DOHH2 (cell line): ENCODE measurements at regions not wholly inside any gene's neighbourhood (a gene's known extent, or its start where the extent isn't known, plus 50 kb on each side); places are given as distances from the start of the nearest gene placed in this dataset.

ENCODE experiments used
- H3F3A ChIP-seq: fragments of 200-600 bp; sonication (generic), shearing (Covaris generic); 2 replicates; pipeline ENCODE4 v1.6.0; 2016; ENCODE audit warnings: antibody characterized with exemption, mild to moderate bottlenecking; ENCODE audit not compliant: control insufficient read depth, insufficient read depth
- H3K27ac ChIP-seq: fragments of 200-600 bp; sonication (generic); 2 replicates; pipeline ENCODE4 v1.5.1; 2014; ENCODE audit warnings: low read depth, mild to moderate bottlenecking, low read length, moderate library complexity
- H3K27me3 ChIP-seq: fragments of 200-600 bp; sonication (generic); 2 replicates; pipeline ENCODE4 v1.6.1; 2014; ENCODE audit warnings: mild to moderate bottlenecking, low read length, mixed read lengths; ENCODE audit not compliant: control insufficient read depth
- H3K36me3 ChIP-seq: fragments of 200-600 bp; sonication (generic); 2 replicates; pipeline ENCODE4 v1.6.1; 2014; ENCODE audit warnings: mild to moderate bottlenecking, low read length, moderate library complexity, mixed read lengths; ENCODE audit not compliant: control insufficient read depth
- H3K4me1 ChIP-seq: fragments of 200-600 bp; sonication (generic); 2 replicates; pipeline ENCODE4 v1.6.1; 2014; ENCODE audit warnings: mild to moderate bottlenecking, low read length, mixed read lengths; ENCODE audit not compliant: control insufficient read depth
- H3K4me2 ChIP-seq: fragments of 200-600 bp; sonication (generic); 2 replicates; pipeline ENCODE4 v1.6.0; 2014; ENCODE audit warnings: mild to moderate bottlenecking, low read length, moderate library complexity
- H3K4me3 ChIP-seq: fragments of 200-600 bp; sonication (generic); 2 replicates; pipeline ENCODE4 v1.5.1; 2014; ENCODE audit warnings: mild to moderate bottlenecking, low read length, mixed read lengths
- H3K79me2 ChIP-seq: fragments of 200-600 bp; sonication (generic); 2 replicates; pipeline ENCODE4 v1.6.1; 2014; ENCODE audit warnings: mild to moderate bottlenecking, low read length, mixed read lengths; ENCODE audit not compliant: control insufficient read depth
- H3K9me2 ChIP-seq: fragments of 200-600 bp; sonication (generic); replicated peaks from 2 replicates; pipeline ENCODE4 v1.6.1; 2014; ENCODE audit warnings: mild to moderate bottlenecking, low read length, mixed read lengths; ENCODE audit not compliant: control insufficient read depth
- H3K9me3 ChIP-seq: fragments of 200-600 bp; sonication (generic); 2 replicates; pipeline ENCODE4 v1.6.1; 2014; ENCODE audit warnings: antibody characterized with exemption, low read length, mixed read lengths; ENCODE audit not compliant: control insufficient read depth, insufficient read depth
- H4K20me1 ChIP-seq: fragments of 200-600 bp; sonication (generic); 2 replicates; pipeline ENCODE4 v1.6.0; 2014; ENCODE audit warnings: low read depth, mild to moderate bottlenecking, antibody characterized with exemption, low read length, moderate library complexity; ENCODE audit not compliant: control insufficient read depth, insufficient read depth
- CTCF ChIP-seq: fragments of 200-600 bp; sonication (generic); IDR thresholded peaks from one replicate; pipeline ENCODE4 v1.5.1; 2014; ENCODE audit warnings: antibody characterized with exemption, mild to moderate bottlenecking, low read depth, low read length; ENCODE audit not compliant: poor library complexity, severe bottlenecking
- EZH2phosphoT487 ChIP-seq: fragments of 200-600 bp; sonication (generic); IDR thresholded peaks from 2 replicates; pipeline ENCODE4 v1.6.1; 2017; ENCODE audit warnings: borderline replicate concordance, mild to moderate bottlenecking, antibody characterized with exemption, low read length, moderate library complexity, mixed read lengths

- Histone ChIP-seq H3K9me3 (no peaks in the 10 kb centered on the region), H3F3A (no peaks in the 10 kb centered on the region), H3K9me2 (no peaks in the 10 kb centered on the region), H3K4me2 (no peak overlapping the region), H4K20me1 (no peaks in the 10 kb centered on the region), H3K36me3 (no peaks in the 10 kb centered on the region), H3K4me1 (peaks cover 6% of the 10 kb centered on the region), H3K27ac (no peak overlapping the region), H3K79me2 (no peaks in the 10 kb centered on the region), H3K27me3 (no peaks in the 10 kb centered on the region), H3K4me3 (no peak overlapping the region)
- TF ChIP-seq EZH2phosphoT487: no peak
- no peak for TF ChIP-seq CTCF
Observed at GRCh38 chr3:189573004-189573403, 58.2 kb upstream of the TP63 start.

- Histone ChIP-seq H3F3A (no peaks in the 10 kb centered on the region), H3K9me3 (no peaks in the 10 kb centered on the region), H3K36me3 (no peaks in the 10 kb centered on the region), H3K79me2 (no peaks in the 10 kb centered on the region), H4K20me1 (no peaks in the 10 kb centered on the region), H3K27ac (no peak overlapping the region), H3K9me2 (no peaks in the 10 kb centered on the region), H3K27me3 (no peaks in the 10 kb centered on the region), H3K4me3 (no peak overlapping the region), H3K4me1 (no peaks in the 10 kb centered on the region), H3K4me2 (no peak overlapping the region)
- TF ChIP-seq EZH2phosphoT487 (no peak), CTCF (no peak)
Observed at GRCh38 chr3:189576486-189576885, 54.7 kb upstream of the TP63 start.

- no peaks in the 10 kb centered on the region for H3K9me2 ChIP-seq
- no peak for TF ChIP-seq EZH2phosphoT487
- no peak for TF ChIP-seq CTCF
Observed at GRCh38 chr3:189577050-189577951, 53.9 kb upstream of the TP63 start.

More at GRCh38 chr3:189577050-189577951, 53.9 kb upstream of the TP63 start:
- Histone ChIP-seq H4K20me1 (no peaks in the 10 kb centered on the region), H3F3A (no peaks in the 10 kb centered on the region), H3K4me1 (no peaks in the 10 kb centered on the region), H3K9me3 (no peaks in the 10 kb centered on the region), H3K4me3 (no peak overlapping the region), H3K79me2 (no peaks in the 10 kb centered on the region), H3K36me3 (no peaks in the 10 kb centered on the region), H3K27ac (no peak overlapping the region), H3K4me2 (no peak overlapping the region), H3K27me3 (no peaks in the 10 kb centered on the region)
